GM23248 (cell line): ENCODE measurements at regions not wholly inside any gene's neighbourhood (a gene's known extent, or its start where the extent isn't known, plus 50 kb on each side); places are given as distances from the start of the nearest gene placed in this dataset.
"Not testable (repeated sequence)": the region's sequence is repeated elsewhere in the genome, so short reads cannot be mapped to it uniquely, and the experiment has no call there.

ENCODE experiments used
- DNase-seq: peaks from one replicate; pipeline ENCODE4 v3.0.0-alpha.2; 2015
- H2AFZ ChIP-seq: fragments of 200-600 bp; sonication (generic); 2 replicates; pipeline ENCODE4 v1.6.1; 2016; ENCODE audit warnings: antibody characterized with exemption
- H3F3A ChIP-seq: fragments of 200-600 bp; sonication (generic); 2 replicates; pipeline ENCODE4 v1.6.1; 2016; ENCODE audit warnings: mild to moderate bottlenecking, antibody characterized with exemption, mixed run types; ENCODE audit not compliant: insufficient read depth
- H3K27ac ChIP-seq: fragments of 200-600 bp; sonication (generic); 2 replicates; pipeline ENCODE4 v1.5.1; 2016; ENCODE audit warnings: mild to moderate bottlenecking
- H3K27me3 ChIP-seq: fragments of 200-600 bp; sonication (generic); replicated peaks from 2 replicates; pipeline ENCODE4 v1.6.1; 2016; ENCODE audit warnings: mild to moderate bottlenecking; ENCODE audit not compliant: insufficient read depth
- H3K36me3 ChIP-seq: fragments of 200-600 bp; sonication (generic); 2 replicates; pipeline ENCODE4 v1.6.1; 2016; ENCODE audit warnings: low read depth, mild to moderate bottlenecking
- H3K4me1 ChIP-seq: fragments of 200-600 bp; sonication (generic); 2 replicates; pipeline ENCODE4 v1.6.1; 2016; ENCODE audit warnings: mild to moderate bottlenecking; ENCODE audit not compliant: insufficient read depth
- H3K4me2 ChIP-seq: fragments of 200-600 bp; sonication (generic); one replicate; pipeline ENCODE4 v1.6.1; 2016; ENCODE audit warnings: mild to moderate bottlenecking; ENCODE audit not compliant: unreplicated experiment
- H3K4me3 ChIP-seq: fragments of 200-600 bp; sonication (generic); 2 replicates; pipeline ENCODE4 v1.5.1; 2016; ENCODE audit warnings: mild to moderate bottlenecking
- H3K79me2 ChIP-seq: fragments of 200-600 bp; sonication (generic); 2 replicates; pipeline ENCODE4 v1.6.1; 2016; ENCODE audit warnings: mild to moderate bottlenecking; ENCODE audit not compliant: insufficient read depth
- H3K9ac ChIP-seq: fragments of 200-600 bp; sonication (generic); 2 replicates; pipeline ENCODE4 v1.6.1; 2016; ENCODE audit warnings: mild to moderate bottlenecking
- H3K9me2 ChIP-seq: fragments of 200-600 bp; sonication (generic); 2 replicates; pipeline ENCODE4 v1.6.1; 2016; ENCODE audit warnings: mixed run types, mild to moderate bottlenecking, moderate library complexity; ENCODE audit not compliant: insufficient read depth
- H3K9me3 ChIP-seq: fragments of 200-600 bp; sonication (generic); one replicate; pipeline ENCODE4 v1.6.1; 2017; ENCODE audit warnings: low read depth
- H4K20me1 ChIP-seq: fragments of 200-600 bp; sonication (generic); 2 replicates; pipeline ENCODE4 v1.6.0; 2016; ENCODE audit not compliant: insufficient read depth
- EZH2 ChIP-seq: fragments of 200-600 bp; sonication (generic); IDR thresholded peaks from 2 replicates; pipeline ENCODE4 v1.6.1; 2018; ENCODE audit warnings: antibody characterized with exemption, mild to moderate bottlenecking; ENCODE audit not compliant: insufficient read depth, poor library complexity, severe bottlenecking
- EZH2phosphoT487 ChIP-seq: fragments of 200-600 bp; sonication (generic); IDR thresholded peaks from 2 replicates; pipeline ENCODE4 v1.6.1; 2018; ENCODE audit warnings: antibody characterized with exemption, moderate library complexity, mild to moderate bottlenecking, low read depth; ENCODE audit not compliant: insufficient read depth
- WGBS, 2 experiments: methylation state at CpG; one replicate each; pipeline ENCODE4 v1.1.6; 2015 to 2017; ENCODE audit warnings: low lambda C conversion rate in 2 of 2, low coverage in 1 of 2; ENCODE audit errors: missing lambda C conversion rate in 2 of 2; 5-methylcytosine and 5-hydroxymethylcytosine counted together
- in situ Hi-C: fragments of 300-500 bp; cut with MboI; formaldehyde crosslinking; loops from 2 replicates; pipeline ENCODE4 v1.15.0; 2020

GRCh38 chr2:234702731-234703225 is 205.9 kb upstream of the ARL4C start:
- 79 to 82% methylated on average over 12 of the region's 12 CpGs for WGBS, 2 experiments
- no peak overlapping the region for H2AFZ ChIP-seq
- H3K9me2 ChIP-seq = no peaks in the 10 kb centered on the region
- H4K20me1 ChIP-seq = no peaks in the 10 kb centered on the region
- no peaks in the 10 kb centered on the region for H3K27me3 ChIP-seq
- no peak overlapping the region for H3K27ac ChIP-seq
- no peak overlapping the region for H3K9ac ChIP-seq
- in situ Hi-C loops = no loop called here
- H3K4me1 ChIP-seq = peaks cover 5% of the 10 kb centered on the region; the same call in 1 of the 2 replicates
- no peak overlapping the region for H3K4me2 ChIP-seq
- no peaks in the 10 kb centered on the region for H3K36me3 ChIP-seq
- no peaks in the 10 kb centered on the region for H3K79me2 ChIP-seq
- H3K4me3 ChIP-seq = no peak overlapping the region
- TF ChIP-seq EZH2 = no peak
- TF ChIP-seq EZH2phosphoT487 = no peak
- H3K9me3 ChIP-seq = no peaks in the 10 kb centered on the region
- H3F3A ChIP-seq = no peaks in the 10 kb centered on the region; the same call in 1 of the 2 replicates
- no peak for DNase-seq

- DNase-seq = no peak
Observed at GRCh38 chr2:234701841-234702240, 205.0 kb upstream of the ARL4C start.

GRCh38 chr2:234701421-234701820 is 204.5 kb upstream of the ARL4C start:
- no peaks in the 10 kb centered on the region for H3K36me3 ChIP-seq
- no peaks in the 10 kb centered on the region; the same call in 1 of the 2 replicates for H3F3A ChIP-seq
- H3K9me2 ChIP-seq = no peaks in the 10 kb centered on the region
- no peak for DNase-seq
- 73 to 81% methylated on average over 6 of the region's 6 CpGs for WGBS, 2 experiments
- H3K9ac ChIP-seq = no peak overlapping the region
- TF ChIP-seq EZH2 = no peak
- H3K4me3 ChIP-seq = no peak overlapping the region
- no peaks in the 10 kb centered on the region for H3K79me2 ChIP-seq
- in situ Hi-C loops = no loop called here
- H3K27ac ChIP-seq = no peak overlapping the region
- H4K20me1 ChIP-seq = no peaks in the 10 kb centered on the region
- no peak overlapping the region for H3K4me2 ChIP-seq
- H3K27me3 ChIP-seq = no peaks in the 10 kb centered on the region
- no peaks in the 10 kb centered on the region for H3K9me3 ChIP-seq
- H3K4me1 ChIP-seq = peaks cover 5% of the 10 kb centered on the region; the same call in 1 of the 2 replicates
- no peak overlapping the region for H2AFZ ChIP-seq

More at GRCh38 chr2:234701841-234702240, 205.0 kb upstream of the ARL4C start:
- no peak overlapping the region for H3K9ac ChIP-seq
- H3K4me2 ChIP-seq = no peak overlapping the region
- no peak overlapping the region for H3K4me3 ChIP-seq
- no peak overlapping the region for H2AFZ ChIP-seq
- no peaks in the 10 kb centered on the region for H3K9me3 ChIP-seq
- H3K79me2 ChIP-seq = no peaks in the 10 kb centered on the region
- no peaks in the 10 kb centered on the region; the same call in 1 of the 2 replicates for H3F3A ChIP-seq
- H3K27me3 ChIP-seq = no peaks in the 10 kb centered on the region
- no peak overlapping the region for H3K27ac ChIP-seq
- WGBS, 2 experiments = 68 to 82% methylated on average over 3 to 9 of the region's 9 CpGs
- peaks cover 5% of the 10 kb centered on the region; the same call in 1 of the 2 replicates for H3K4me1 ChIP-seq
- no peaks in the 10 kb centered on the region for H3K9me2 ChIP-seq
- no peaks in the 10 kb centered on the region for H3K36me3 ChIP-seq
- TF ChIP-seq EZH2phosphoT487 = no peak
- TF ChIP-seq EZH2 = no peak
- in situ Hi-C loops = no loop called here
- H4K20me1 ChIP-seq = no peaks in the 10 kb centered on the region

- Histone ChIP-seq H3K9me2 (no peaks in the 10 kb centered on the region), H2AFZ (no peak overlapping the region), H3K4me2 (no peak overlapping the region), H3K27me3 (no peaks in the 10 kb centered on the region), H3K9me3 (no peaks in the 10 kb centered on the region), H3K4me3 (no peak overlapping the region), H3K36me3 (no peaks in the 10 kb centered on the region), H3K27ac (no peak overlapping the region), H3K4me1 (peaks cover 7% of the 10 kb centered on the region), H3K79me2 (no peaks in the 10 kb centered on the region), H3F3A (peaks cover 6% of the 10 kb centered on the region; the same call in 1 of the 2 replicates), H3K9ac (no peak overlapping the region), H4K20me1 (no peaks in the 10 kb centered on the region)
- in situ Hi-C loops = no loop called here
- 67 to 79% methylated on average over 4 of the region's 4 CpGs for WGBS, 2 experiments
- no peak for TF ChIP-seq EZH2
- no peak for TF ChIP-seq EZH2phosphoT487
- DNase-seq = no peak
Observed at GRCh38 chr2:234699456-234699855, 202.6 kb upstream of the ARL4C start.

- H2AFZ ChIP-seq, H3K36me3 ChIP-seq, H3K9me2 ChIP-seq, H3K27me3 ChIP-seq, H3K4me2 ChIP-seq, in situ Hi-C loops, H3K9ac ChIP-seq, H3F3A ChIP-seq, H3K79me2 ChIP-seq, DNase-seq, H3K9me3 ChIP-seq, H3K27ac ChIP-seq, H3K4me3 ChIP-seq, H4K20me1 ChIP-seq: not testable (repeated sequence)
- peaks cover 16% of the 10 kb centered on the region for H3K4me1 ChIP-seq
Observed at GRCh38 chr2:234697300-234697876, 200.5 kb upstream of the ARL4C start.
